A549 (cell line): ENCODE measurements at regions not wholly inside any gene's neighbourhood (a gene's known extent, or its start where the extent isn't known, plus 50 kb on each side); places are given as distances from the start of the nearest gene placed in this dataset.

Source experiments
- BHLHE40 ChIP-seq: IDR thresholded peaks from 2 replicates; pipeline ENCODE4 v1.6.1; 2012; ENCODE audit warnings: low read depth, low read length, inconsistent platforms
- CTCF ChIP-seq: fragments of >200 bp; sonication (Bioruptor Twin); formaldehyde crosslinking; IDR thresholded peaks from 3 replicates; pipeline ENCODE4 v1.5.1; 2016
- JUN ChIP-seq, 2 experiments: fragments of >200 bp; sonication (Bioruptor Twin); formaldehyde crosslinking; IDR thresholded peaks; 2 replicates in 1 of 2; 3 replicates in 1 of 2; pipeline ENCODE4 v1.6.1; 2016 to 2017
- PBX3 ChIP-seq: IDR thresholded peaks from 2 replicates; pipeline ENCODE4 v1.6.1; 2012
- POLR2A ChIP-seq: IDR thresholded peaks from 2 replicates; pipeline ENCODE4 v1.6.1; 2012; ENCODE audit warnings: mild to moderate bottlenecking, low read length

- TF ChIP-seq JUN (IDR thresholded peaks at IDR 0.05) (no peak), PBX3 (no peak), POLR2A (no peak), CTCF (peak; percentile 42), BHLHE40 (no peak)
Measured at GRCh38 chr6:120378582-120379220, 955.6 kb downstream of the TBC1D32 start.
